Left hindlimb (tissue), 1 donor: ENCODE measurements at regions not wholly inside any gene's neighbourhood (a gene's known extent, or its start where the extent isn't known, plus 50 kb on each side); places are given as distances from the start of the nearest gene placed in this dataset.
"Not testable (repeated sequence)": the region's sequence is repeated elsewhere in the genome, so short reads cannot be mapped to it uniquely, and the experiment has no call there.

Experiments used
- DNase-seq: peaks from one replicate; pipeline ENCODE4 v3.0.0-alpha.2; 2018

- no peak for DNase-seq
Observed at GRCh38 chr4:137949746-137950145, 292.4 kb downstream of the SLC7A11 start.

- DNase-seq, result no peak
Observed at GRCh38 chr4:137946453-137947174, 295.5 kb downstream of the SLC7A11 start.

GRCh38 chr4:137942815-137943214, 299.3 kb downstream of the SLC7A11 start:
- not testable (repeated sequence) for DNase-seq

GRCh38 chr4:137942015-137942515, 300.1 kb downstream of the SLC7A11 start:
- not testable (repeated sequence) for DNase-seq

- DNase-seq, result peak; percentile 53
Observed at GRCh38 chr4:137934911-137935310, 307.2 kb downstream of the SLC7A11 start.

- no peak for DNase-seq
Observed at GRCh38 chr4:137934046-137934445, 308.1 kb downstream of the SLC7A11 start.

GRCh38 chr4:137927972-137928371, 314.2 kb downstream of the SLC7A11 start:
- DNase-seq, result no peak

GRCh38 chr4:137923494-137923893, 318.7 kb downstream of the SLC7A11 start:
- no peak for DNase-seq

- no peak for DNase-seq
Observed at GRCh38 chr4:137922721-137923120, 319.4 kb downstream of the SLC7A11 start.

GRCh38 chr4:137909529-137910309, 332.4 kb downstream of the SLC7A11 start:
- no peak for DNase-seq

GRCh38 chr4:137905930-137906329, 336.2 kb downstream of the SLC7A11 start:
- DNase-seq, result no peak

GRCh38 chr4:137901114-137901513, 341.0 kb downstream of the SLC7A11 start:
- no peak for DNase-seq

- no peak for DNase-seq
Observed at GRCh38 chr4:137896221-137896737, 345.9 kb downstream of the SLC7A11 start.

- DNase-seq, result not testable (repeated sequence)
Observed at GRCh38 chr4:137895515-137895914, 346.6 kb downstream of the SLC7A11 start.

- DNase-seq, result no peak
Observed at GRCh38 chr4:137892134-137892533, 350.0 kb downstream of the SLC7A11 start.

- no peak for DNase-seq
Observed at GRCh38 chr4:137890812-137891211, 351.3 kb downstream of the SLC7A11 start.

- no peak for DNase-seq
Observed at GRCh38 chr4:137881641-137882040, 349.3 kb upstream of the PCDH18 start.

GRCh38 chr4:137868067-137868466, 335.8 kb upstream of the PCDH18 start:
- not testable (repeated sequence) for DNase-seq

- DNase-seq, result no peak
Observed at GRCh38 chr4:137866671-137867070, 334.4 kb upstream of the PCDH18 start.

- DNase-seq, result no peak
Observed at GRCh38 chr4:137861682-137862081, 329.4 kb upstream of the PCDH18 start.

- DNase-seq, result no peak
Observed at GRCh38 chr4:137853424-137853823, 321.1 kb upstream of the PCDH18 start.

GRCh38 chr4:137852326-137852725, 320.0 kb upstream of the PCDH18 start:
- DNase-seq, result no peak

GRCh38 chr4:137851435-137851834, 319.1 kb upstream of the PCDH18 start:
- no peak for DNase-seq

- not testable (repeated sequence) for DNase-seq
Observed at GRCh38 chr4:137827945-137828344, 295.7 kb upstream of the PCDH18 start.
